GM12892 (cell line): ENCODE measurements at regions not wholly inside any gene's neighbourhood (a gene's known extent, or its start where the extent isn't known, plus 50 kb on each side); places are given as distances from the start of the nearest gene placed in this dataset.
"Not testable (repeated sequence)": the region's sequence is repeated elsewhere in the genome, so short reads cannot be mapped to it uniquely, and the experiment has no call there.

ENCODE experiments used
- POLR2A ChIP-seq: IDR thresholded peaks from 2 replicates; pipeline ENCODE4 v1.6.1; 2011; ENCODE audit warnings: low read depth, low read length, control low read depth
- POLR2AphosphoS5 ChIP-seq: IDR thresholded peaks from 2 replicates; pipeline ENCODE4 v1.6.1; 2011; ENCODE audit warnings: low read depth, low read length, control low read depth

GRCh38 chr14:45551240-45551820, 298.3 kb upstream of the MIS18BP1 start:
- TF ChIP-seq POLR2A, POLR2AphosphoS5: not testable (repeated sequence)
